DOHH2 (cell line): ENCODE measurements at regions not wholly inside any gene's neighbourhood (a gene's known extent, or its start where the extent isn't known, plus 50 kb on each side); places are given as distances from the start of the nearest gene placed in this dataset.

Experiments
- H3F3A ChIP-seq: fragments of 200-600 bp; sonication (generic), shearing (Covaris generic); 2 replicates; pipeline ENCODE4 v1.6.0; 2016; ENCODE audit warnings: antibody characterized with exemption, mild to moderate bottlenecking; ENCODE audit not compliant: control insufficient read depth, insufficient read depth
- H3K27ac ChIP-seq: fragments of 200-600 bp; sonication (generic); 2 replicates; pipeline ENCODE4 v1.5.1; 2014; ENCODE audit warnings: low read depth, mild to moderate bottlenecking, low read length, moderate library complexity
- H3K27me3 ChIP-seq: fragments of 200-600 bp; sonication (generic); 2 replicates; pipeline ENCODE4 v1.6.1; 2014; ENCODE audit warnings: mild to moderate bottlenecking, low read length, mixed read lengths; ENCODE audit not compliant: control insufficient read depth
- H3K36me3 ChIP-seq: fragments of 200-600 bp; sonication (generic); 2 replicates; pipeline ENCODE4 v1.6.1; 2014; ENCODE audit warnings: mild to moderate bottlenecking, low read length, moderate library complexity, mixed read lengths; ENCODE audit not compliant: control insufficient read depth
- H3K4me1 ChIP-seq: fragments of 200-600 bp; sonication (generic); 2 replicates; pipeline ENCODE4 v1.6.1; 2014; ENCODE audit warnings: mild to moderate bottlenecking, low read length, mixed read lengths; ENCODE audit not compliant: control insufficient read depth
- H3K4me2 ChIP-seq: fragments of 200-600 bp; sonication (generic); 2 replicates; pipeline ENCODE4 v1.6.0; 2014; ENCODE audit warnings: mild to moderate bottlenecking, low read length, moderate library complexity
- H3K4me3 ChIP-seq: fragments of 200-600 bp; sonication (generic); 2 replicates; pipeline ENCODE4 v1.5.1; 2014; ENCODE audit warnings: mild to moderate bottlenecking, low read length, mixed read lengths
- H3K79me2 ChIP-seq: fragments of 200-600 bp; sonication (generic); 2 replicates; pipeline ENCODE4 v1.6.1; 2014; ENCODE audit warnings: mild to moderate bottlenecking, low read length, mixed read lengths; ENCODE audit not compliant: control insufficient read depth
- H3K9me2 ChIP-seq: fragments of 200-600 bp; sonication (generic); replicated peaks from 2 replicates; pipeline ENCODE4 v1.6.1; 2014; ENCODE audit warnings: mild to moderate bottlenecking, low read length, mixed read lengths; ENCODE audit not compliant: control insufficient read depth
- H3K9me3 ChIP-seq: fragments of 200-600 bp; sonication (generic); 2 replicates; pipeline ENCODE4 v1.6.1; 2014; ENCODE audit warnings: antibody characterized with exemption, low read length, mixed read lengths; ENCODE audit not compliant: control insufficient read depth, insufficient read depth
- H4K20me1 ChIP-seq: fragments of 200-600 bp; sonication (generic); 2 replicates; pipeline ENCODE4 v1.6.0; 2014; ENCODE audit warnings: low read depth, mild to moderate bottlenecking, antibody characterized with exemption, low read length, moderate library complexity; ENCODE audit not compliant: control insufficient read depth, insufficient read depth
- CTCF ChIP-seq: fragments of 200-600 bp; sonication (generic); IDR thresholded peaks from one replicate; pipeline ENCODE4 v1.5.1; 2014; ENCODE audit warnings: antibody characterized with exemption, mild to moderate bottlenecking, low read depth, low read length; ENCODE audit not compliant: poor library complexity, severe bottlenecking
- EZH2phosphoT487 ChIP-seq: fragments of 200-600 bp; sonication (generic); IDR thresholded peaks from 2 replicates; pipeline ENCODE4 v1.6.1; 2017; ENCODE audit warnings: borderline replicate concordance, mild to moderate bottlenecking, antibody characterized with exemption, low read length, moderate library complexity, mixed read lengths

DNA sequence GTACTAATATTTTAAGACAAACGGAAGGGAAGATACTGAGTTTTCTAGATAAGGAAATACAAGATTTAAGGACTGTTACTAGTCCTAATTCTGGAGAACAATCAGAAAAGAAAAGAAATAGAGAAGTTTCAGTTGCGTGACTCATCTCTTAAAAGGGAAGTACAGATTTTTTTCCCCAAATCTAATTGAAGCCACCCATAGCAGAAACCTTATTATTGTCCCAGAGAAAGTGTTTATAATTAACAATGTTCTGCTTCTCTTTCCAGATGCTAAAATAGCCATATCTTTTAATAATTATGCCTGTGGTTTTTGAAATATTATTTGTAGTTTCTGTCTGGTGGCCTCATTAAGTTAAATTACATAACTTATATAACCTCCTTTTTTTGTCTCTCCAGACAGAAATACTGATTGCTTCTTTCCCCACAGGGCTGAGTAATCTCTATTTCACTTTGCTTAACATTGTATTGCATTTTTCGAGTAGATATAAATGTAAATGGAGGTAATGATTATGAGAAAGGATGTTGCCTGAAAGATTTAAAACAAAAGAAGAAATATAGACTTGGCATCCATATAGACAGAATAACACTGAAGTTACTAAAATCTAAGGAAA is 240.7 kb upstream of the MBL2 start:
- TF ChIP-seq EZH2phosphoT487: no peak
- TF ChIP-seq CTCF: no peak
- Histone ChIP-seq H3K4me1 (peaks cover 15% of the 10 kb centered on the region), H3K27ac (0 out of 2 replicates have a peak overlapping the region, but pooled peaks have one; percentile 19), H3F3A (no peaks in the 10 kb centered on the region), H3K79me2 (no peaks in the 10 kb centered on the region), H3K9me2 (no peaks in the 10 kb centered on the region), H3K4me3 (no peak overlapping the region), H3K9me3 (no peaks in the 10 kb centered on the region), H3K36me3 (no peaks in the 10 kb centered on the region), H3K4me2 (peak overlapping the region; percentile 14), H4K20me1 (no peaks in the 10 kb centered on the region), H3K27me3 (no peaks in the 10 kb centered on the region)

GRCh38 chr10:53009961-53010907 is 237.7 kb upstream of the MBL2 start:
- Histone ChIP-seq H3K27ac (no peak overlapping the region), H3K4me1 (peaks cover 15% of the 10 kb centered on the region), H3K9me2 (no peaks in the 10 kb centered on the region), H3K36me3 (no peaks in the 10 kb centered on the region), H3K27me3 (no peaks in the 10 kb centered on the region), H4K20me1 (no peaks in the 10 kb centered on the region), H3K9me3 (no peaks in the 10 kb centered on the region), H3F3A (no peaks in the 10 kb centered on the region), H3K4me3 (no peak overlapping the region), H3K4me2 (no peak overlapping the region), H3K79me2 (no peaks in the 10 kb centered on the region)
- TF ChIP-seq CTCF: no peak
- TF ChIP-seq EZH2phosphoT487: no peak

- Histone ChIP-seq H3K27ac (no peak overlapping the region), H3K9me2 (no peaks in the 10 kb centered on the region), H3K4me3 (no peak overlapping the region), H3K4me1 (no peaks in the 10 kb centered on the region), H3K27me3 (no peaks in the 10 kb centered on the region), H3K36me3 (no peaks in the 10 kb centered on the region), H3K4me2 (no peak overlapping the region), H3F3A (no peaks in the 10 kb centered on the region), H4K20me1 (no peaks in the 10 kb centered on the region), H3K9me3 (no peaks in the 10 kb centered on the region), H3K79me2 (no peaks in the 10 kb centered on the region)
- TF ChIP-seq CTCF (no peak), EZH2phosphoT487 (no peak)
Observed at GRCh38 chr10:53007527-53007842, 234.9 kb upstream of the MBL2 start.
